Endothelial cell of umbilical vein (primary cell): ENCODE measurements at regions not wholly inside any gene's neighbourhood (a gene's known extent, or its start where the extent isn't known, plus 50 kb on each side); places are given as distances from the start of the nearest gene placed in this dataset.

Experiments
- BruUV-seq: library from RNA; stranded (reverse); fragments of 400-500 nt; replicated peaks from 2 replicates; lab custom pipeline; 2021; lab: Mats Ljungman, UMichigan
- CTCF ChIA-PET: fragments of 300-600, 350-600 bp; sonication (Branson Sonifier 250); formaldehyde crosslinking; loops from one replicate; lab custom pipeline; 2021; ENCODE audit warnings: antibody characterized with exemption, inconsistent platforms; lab: Charles Lee
- POLR2A ChIA-PET: fragments of 300-600, 350-600 bp; sonication (Branson Sonifier 250); formaldehyde crosslinking; loops from one replicate; lab custom pipeline; 2021; ENCODE audit warnings: antibody characterized with exemption, inconsistent platforms; lab: Charles Lee
- DNase-seq: peaks from one replicate; pipeline ENCODE4 v3.0.0-alpha.2; 2011; ENCODE audit warnings: low read depth, low spot score
- FAIRE-seq: peaks from 2 replicates; lab custom pipeline; 2011; peaks lifted over from hg19 to GRCh38; lab: Jason Lieb, UNC
- H2AFZ ChIP-seq: 2 replicates; pipeline ENCODE4 v1.6.0; 2012; ENCODE audit warnings: low read depth, low read length, control low read depth, inconsistent platforms
- H3K27ac ChIP-seq: 2 replicates; pipeline ENCODE4 v1.5.1; 2011; ENCODE audit warnings: low read depth, mild to moderate bottlenecking, control low read depth, low read length, moderate library complexity; ENCODE audit not compliant: insufficient read depth
- H3K27me3 ChIP-seq, 2 experiments: 2 replicates each; pipeline versions ENCODE4 v1.6.0 to v1.6.1; 2011; ENCODE audit warnings: low read length in 2 of 2, mixed read lengths in 1 of 2; ENCODE audit not compliant: control insufficient read depth in 2 of 2, insufficient read depth in 2 of 2
- H3K36me3 ChIP-seq, 2 experiments: 2 replicates in 1 of 2; 3 replicates in 1 of 2; pipeline ENCODE4 v1.5.1; 2011; ENCODE audit warnings: low read length in 2 of 2, mild to moderate bottlenecking in 1 of 2, moderate library complexity in 1 of 2; ENCODE audit not compliant: control insufficient read depth in 2 of 2, insufficient read depth in 2 of 2; ENCODE audit errors: extremely low read depth in 1 of 2
- H3K4me1 ChIP-seq: 3 replicates; pipeline ENCODE4 v1.5.1; 2011; ENCODE audit warnings: mild to moderate bottlenecking, low read length; ENCODE audit not compliant: control insufficient read depth, insufficient read depth; ENCODE audit errors: extremely low read depth
- H3K4me2 ChIP-seq: 2 replicates; pipeline ENCODE4 v1.6.1; 2011; ENCODE audit warnings: low read length, control low read depth, mixed read lengths; ENCODE audit not compliant: insufficient read depth
- H3K4me3 ChIP-seq, 3 experiments: fragments of 200-600 bp in 1 of 3; sonication (generic), shearing (Covaris generic) in 1 of 3; replicated peaks in 1 of 3; 2 replicates each; pipeline ENCODE4 v1.5.1; 2011 to 2016; ENCODE audit warnings: control low read depth in 3 of 3, low read length in 3 of 3, mild to moderate bottlenecking in 2 of 3, inconsistent platforms in 1 of 3, low read depth in 1 of 3, moderate library complexity in 1 of 3; ENCODE audit not compliant: insufficient read depth in 1 of 3
- H3K79me2 ChIP-seq: 2 replicates; pipeline ENCODE4 v1.6.0; 2012; ENCODE audit warnings: low read length, inconsistent platforms; ENCODE audit not compliant: control insufficient read depth, insufficient read depth
- H3K9ac ChIP-seq: replicated peaks from 2 replicates; pipeline ENCODE3; 2011; ENCODE audit warnings: low read length, control low read depth; ENCODE audit not compliant: insufficient read depth; ENCODE audit errors: extremely low read depth
- H3K9me1 ChIP-seq: replicated peaks from 3 replicates; pipeline ENCODE4 v1.6.0; 2011; ENCODE audit warnings: mild to moderate bottlenecking, low read length; ENCODE audit not compliant: control insufficient read depth, insufficient read depth; ENCODE audit errors: extremely low read depth
- H3K9me3 ChIP-seq: replicated peaks from 2 replicates; pipeline ENCODE4 v1.5.1; 2012; ENCODE audit warnings: low read length, inconsistent platforms; ENCODE audit not compliant: control insufficient read depth, insufficient read depth
- H4K20me1 ChIP-seq: replicated peaks from 2 replicates; pipeline ENCODE3; 2011; ENCODE audit warnings: mild to moderate bottlenecking, low read length; ENCODE audit not compliant: control insufficient read depth, insufficient read depth; ENCODE audit errors: extremely low read depth
- CTCF ChIP-seq, 2 donors: IDR thresholded peaks; 1 replicate in 1 of 2; 2 replicates in 1 of 2; pipeline ENCODE4 v1.5.1; 2011; ENCODE audit warnings: low read length in 2 of 2, mild to moderate bottlenecking in 2 of 2, moderate library complexity in 2 of 2, control low read depth in 1 of 2, inconsistent platforms in 1 of 2, low read depth in 1 of 2; ENCODE audit not compliant: insufficient read depth in 1 of 2; ENCODE audit errors: extremely low read depth in 1 of 2
- EZH2 ChIP-seq: IDR thresholded peaks from 2 replicates; pipeline ENCODE4 v1.6.1; 2012; ENCODE audit warnings: borderline replicate concordance, low read depth, mild to moderate bottlenecking, moderate library complexity, low read length, inconsistent platforms; ENCODE audit not compliant: severe bottlenecking
- FOS ChIP-seq: IDR thresholded peaks from 2 replicates; pipeline ENCODE4 v1.6.1; 2011; ENCODE audit warnings: mild to moderate bottlenecking, low read length, moderate library complexity, borderline replicate concordance; ENCODE audit not compliant: insufficient read depth
- GATA2 ChIP-seq: IDR thresholded peaks from 2 replicates; pipeline ENCODE4 v1.7.0; 2011; ENCODE audit warnings: low read depth, mild to moderate bottlenecking, moderate library complexity, mixed read lengths, low read length; ENCODE audit not compliant: insufficient read length, insufficient read depth
- JUN ChIP-seq: IDR thresholded peaks from 2 replicates; pipeline ENCODE4 v1.6.1; 2011; ENCODE audit warnings: borderline replicate concordance, low read depth; ENCODE audit not compliant: insufficient read length, insufficient read depth
- MAX ChIP-seq: IDR thresholded peaks from 2 replicates; pipeline ENCODE4 v1.6.1; 2011; ENCODE audit not compliant: insufficient read depth, insufficient read length
- MYC ChIP-seq: IDR thresholded peaks from one replicate; pipeline ENCODE4 v1.6.1; 2011; ENCODE audit warnings: mild to moderate bottlenecking, low read depth, low read length
- POLR2A ChIP-seq: IDR thresholded peaks from 2 replicates; pipeline ENCODE4 v1.6.1; 2012; ENCODE audit warnings: low read depth, mild to moderate bottlenecking, control low read depth, low read length
- POLR2AphosphoS5 ChIP-seq: IDR thresholded peaks from 2 replicates; pipeline ENCODE4 v1.6.1; 2012; ENCODE audit warnings: low read depth, mild to moderate bottlenecking, control low read depth, low read length, moderate library complexity; ENCODE audit not compliant: insufficient read depth
- dilution Hi-C: fragments of 300-500 bp; cut with MboI; formaldehyde crosslinking; loops from one replicate; pipeline ENCODE4 v1.15.0; 2019; ENCODE audit warnings: low sequenced_read_pairs; ENCODE audit not compliant: extremely low pct_ligation_motif_present
- intact Hi-C: fragments of 100-400 bp; cut with micrococcal nuclease; formaldehyde crosslinking; loops from one replicate; pipeline ENCODE4 v1.10.0; 2022

GRCh38 chr1:59014827-59015226 lies 231.0 kb upstream of the JUN start:
- Histone ChIP-seq H3K36me3 (no peaks in the 10 kb centered on the region), H2AFZ (peak overlapping the region; percentile 42), H3K79me2 (no peaks in the 10 kb centered on the region), H3K4me3 (no peak overlapping the region), H4K20me1 (no peaks in the 10 kb centered on the region), H3K4me2 (no peak overlapping the region), H3K27me3 (no peaks in the 10 kb centered on the region), H3K9me1 (no peaks in the 10 kb centered on the region), H3K27ac (no peak overlapping the region), H3K4me1 (peaks cover 23% of the 10 kb centered on the region), H3K9me3 (no peaks in the 10 kb centered on the region), H3K9ac (no peak overlapping the region)
- FAIRE-seq (no peak), DNase-seq (no peak)
- dilution Hi-C loops (no loop called here), intact Hi-C loops (loop anchor here (5.0 kb wide), 2 partner anchors 127 to 282 kb away; partner anchors contain the start of gene FGGY)
- CTCF ChIA-PET = interaction anchor here (1.3 to 1.8 kb wide), 2 partner anchors 10 to 58 kb away, joined by 3 to 4 read pairs; no protein-coding TSS in a partner anchor
- no TSS peak for BruUV-seq
- TF ChIP-seq JUN = no peak
- no peak for TF ChIP-seq MAX
- no peak for TF ChIP-seq POLR2A
- no peak for TF ChIP-seq CTCF (IDR thresholded peaks at IDR 0.05; ENCODE audit: extremely low read depth in 1 of 2, insufficient read depth in 1 of 2, low read depth in 1 of 2, low read length in 2 of 2)
- no peak for TF ChIP-seq FOS
- no peak for TF ChIP-seq POLR2AphosphoS5
- TF ChIP-seq EZH2 = no peak
- no peak for TF ChIP-seq MYC
- TF ChIP-seq GATA2 = no peak
- POLR2A ChIA-PET = no interaction called here
